Stimulated activated CD8-positive, alpha-beta memory T cell treated with anti-CD3 and anti-CD28 coated beads, Interleukin-4, amount 100 ng/mL, for 48 hours (primary cell): ENCODE measurements at regions not wholly inside any gene's neighbourhood (a gene's known extent, or its start where the extent isn't known, plus 50 kb on each side); places are given as distances from the start of the nearest gene placed in this dataset.
A peak's percentile ranks its signal among the peaks of the same experiment; 100 is the strongest.
"Not testable (repeated sequence)": the region's sequence is repeated elsewhere in the genome, so short reads cannot be mapped to it uniquely, and the experiment has no call there.

Experiments used
- DNase-seq: peaks from one replicate; pipeline ENCODE4 v3.0.0-alpha.2; 2020

DNA sequence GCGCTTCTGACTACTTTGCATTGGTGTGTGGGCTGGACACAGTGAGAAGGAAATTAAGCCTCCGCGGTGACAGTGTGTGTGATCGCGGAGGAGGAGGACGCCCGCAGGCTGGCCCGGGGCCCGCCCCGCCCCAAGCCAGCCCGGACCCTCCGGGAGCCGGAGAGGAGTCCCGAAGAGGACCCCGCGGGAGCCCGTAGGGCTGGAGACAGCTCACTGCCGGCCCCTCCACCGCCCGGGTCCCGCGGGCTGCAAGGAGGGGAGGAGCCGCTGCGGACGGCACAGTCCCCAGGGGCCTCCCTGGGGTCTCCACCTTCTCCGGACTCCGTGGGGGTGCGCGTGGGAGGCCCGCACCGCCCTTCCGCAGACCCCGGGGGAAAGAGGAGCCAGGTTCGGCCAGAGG lies 146.4 kb upstream of the ERCC6L2 start:
- no peak for DNase-seq

DNA sequence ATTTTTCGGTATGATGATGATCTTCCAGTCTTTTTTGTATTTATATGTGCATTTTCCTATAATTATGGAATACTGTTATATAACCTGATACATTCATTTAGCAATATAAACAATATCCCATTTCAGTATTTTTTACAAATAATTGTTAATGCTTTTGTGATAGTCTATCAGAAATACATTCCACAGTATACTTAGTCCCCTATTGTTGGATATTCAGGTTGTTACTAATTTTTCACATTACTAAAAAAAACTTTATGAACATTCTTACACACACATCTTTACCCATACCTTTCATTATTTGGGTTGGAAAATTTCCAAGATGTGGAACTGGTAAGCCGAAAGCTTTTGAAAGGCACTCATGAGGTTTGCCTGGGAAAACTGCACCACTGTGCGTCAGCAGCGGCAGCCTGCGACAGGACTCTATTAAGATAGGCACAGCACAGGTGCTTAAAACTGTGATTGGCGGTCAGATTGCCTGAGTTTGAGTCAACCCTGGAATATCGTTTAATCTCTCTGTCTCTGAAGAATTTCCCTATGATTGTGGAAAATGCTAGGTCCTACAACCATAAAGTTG lies 147.5 kb upstream of the ERCC6L2 start:
- no peak for DNase-seq

DNA sequence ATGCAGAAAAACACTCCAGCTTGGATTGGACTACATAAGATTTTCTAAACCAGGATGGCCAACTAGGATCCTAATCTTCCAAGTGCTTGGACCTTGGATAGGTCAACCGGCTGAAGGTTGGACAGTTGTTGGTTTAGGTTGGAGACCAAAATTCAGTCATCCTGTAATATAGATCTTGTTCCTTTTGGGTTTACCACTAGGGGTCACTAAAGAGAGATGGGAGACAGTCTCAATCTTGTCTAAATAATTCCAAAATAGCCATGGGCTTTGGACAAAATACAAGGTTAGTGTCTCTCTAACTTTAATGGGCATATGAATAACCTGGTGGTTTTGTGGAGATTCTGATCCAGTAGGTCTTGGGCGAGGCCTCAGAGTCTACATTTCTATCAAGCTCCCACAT lies 148.7 kb upstream of the ERCC6L2 start:
- no peak for DNase-seq

DNA sequence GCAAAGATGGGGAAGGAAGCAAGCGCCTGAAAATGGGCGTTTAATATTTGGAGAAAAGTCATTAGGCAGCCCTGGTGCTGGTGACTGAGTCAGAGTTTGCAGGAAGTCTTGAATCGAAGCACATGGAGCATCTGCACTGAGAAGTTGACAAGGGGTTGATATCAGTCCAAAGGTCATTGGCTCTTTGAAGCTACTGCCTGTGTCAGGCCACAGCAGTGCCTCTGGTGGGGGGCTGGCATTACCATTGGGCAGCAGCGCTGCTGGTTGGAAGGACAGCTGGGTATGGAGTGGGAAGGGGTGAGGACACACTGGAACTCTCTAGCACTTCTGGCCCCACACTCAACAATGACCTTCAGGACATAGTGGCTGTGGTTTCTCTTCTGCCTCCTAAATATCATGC lies 150.4 kb upstream of the ERCC6L2 start:
- peak; percentile 34 for DNase-seq

DNA sequence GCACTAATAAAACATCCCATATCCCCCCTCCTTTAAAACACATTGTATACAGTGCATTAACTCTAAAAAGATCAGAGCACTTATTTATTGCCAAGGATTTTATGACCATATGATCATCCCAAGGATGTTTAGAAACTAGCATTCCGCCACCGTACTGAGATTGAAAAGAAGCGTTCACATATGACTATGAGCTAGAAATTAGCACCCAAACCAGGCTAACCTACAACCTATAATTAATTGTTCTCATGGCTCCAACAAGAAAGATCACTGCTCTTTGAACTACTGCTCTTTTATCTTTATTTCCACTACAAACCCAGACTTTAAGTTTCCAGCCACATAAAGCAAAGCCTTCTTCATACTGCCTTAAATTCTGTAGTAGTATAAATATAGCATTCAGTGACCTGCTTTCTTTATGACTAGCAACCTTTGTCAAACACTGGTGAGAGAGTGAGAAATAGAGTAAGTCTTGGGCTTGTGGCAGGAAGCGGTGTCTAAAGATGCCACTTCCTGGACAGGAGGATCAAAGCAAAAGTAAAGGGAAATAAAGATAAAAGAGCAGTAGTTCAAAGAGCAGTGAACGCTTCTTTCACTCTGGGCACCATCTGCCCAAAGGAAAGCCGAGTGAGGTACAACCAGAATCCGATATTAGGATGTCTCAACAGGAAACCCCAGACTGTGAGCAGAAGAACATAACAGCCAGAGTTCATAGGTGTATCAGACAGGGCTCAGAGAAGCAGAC lies 151.1 kb upstream of the ERCC6L2 start:
- DNase-seq, result peak; percentile 70

DNA sequence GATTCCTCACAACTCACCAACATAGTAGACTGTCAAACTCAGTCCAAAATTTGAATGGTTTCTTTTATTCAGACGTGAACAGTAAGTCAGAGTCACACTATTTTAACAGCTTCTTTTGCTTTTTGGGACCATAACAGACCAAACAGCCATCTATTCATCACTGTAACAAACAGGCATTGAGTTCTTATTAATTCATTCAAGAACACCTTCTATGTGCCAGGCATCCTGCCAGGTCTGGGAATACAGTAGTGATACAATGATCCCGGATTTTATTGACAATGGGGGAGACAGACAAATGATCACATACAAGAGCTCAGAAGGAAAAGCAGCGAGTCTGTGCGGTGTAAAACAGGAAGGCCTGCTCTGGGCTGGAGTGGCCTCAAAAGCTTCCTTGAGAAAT lies 153.3 kb upstream of the ERCC6L2 start:
- DNase-seq, result no peak

DNA sequence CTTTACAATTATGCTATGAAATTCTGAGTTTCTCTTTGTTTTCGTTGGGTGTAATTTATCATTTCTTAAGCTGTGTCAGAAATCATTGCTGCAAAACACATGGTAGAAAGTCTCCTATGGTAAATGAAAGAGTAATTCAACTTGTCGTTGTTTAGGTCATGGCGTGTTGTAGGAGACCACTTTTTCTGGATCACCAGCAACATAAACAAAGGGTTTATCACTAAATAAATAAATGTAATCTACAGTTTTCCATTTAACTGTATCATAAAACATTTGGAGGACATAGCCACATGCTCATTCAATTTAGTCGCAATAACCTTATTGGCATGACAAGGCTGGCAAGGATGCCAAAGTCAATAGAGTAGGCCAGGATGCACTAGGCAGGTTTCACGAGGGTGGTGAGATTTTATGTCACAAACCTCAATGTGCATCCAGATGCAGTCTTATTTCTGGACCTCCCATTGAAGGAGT lies 154.4 kb upstream of the ERCC6L2 start:
- no peak for DNase-seq

DNA sequence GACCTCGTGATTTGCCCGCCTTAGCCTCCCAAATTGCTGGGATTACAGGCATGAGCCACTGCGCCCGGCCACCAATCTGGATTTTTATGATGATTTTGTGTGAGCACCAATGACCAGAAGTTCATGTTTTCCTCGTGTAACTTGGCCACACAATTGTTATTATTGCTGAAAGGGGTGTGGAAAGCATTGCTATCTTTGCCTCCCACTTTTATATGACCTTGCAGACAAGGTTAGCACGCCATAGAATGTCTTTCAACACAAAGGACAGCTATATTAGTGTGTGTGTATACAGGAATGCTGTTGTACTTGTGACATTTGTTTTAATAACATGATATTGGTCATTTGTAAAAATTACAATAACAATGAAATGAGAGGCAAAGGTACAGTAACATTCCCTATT lies 155.0 kb upstream of the ERCC6L2 start:
- no peak for DNase-seq

DNA sequence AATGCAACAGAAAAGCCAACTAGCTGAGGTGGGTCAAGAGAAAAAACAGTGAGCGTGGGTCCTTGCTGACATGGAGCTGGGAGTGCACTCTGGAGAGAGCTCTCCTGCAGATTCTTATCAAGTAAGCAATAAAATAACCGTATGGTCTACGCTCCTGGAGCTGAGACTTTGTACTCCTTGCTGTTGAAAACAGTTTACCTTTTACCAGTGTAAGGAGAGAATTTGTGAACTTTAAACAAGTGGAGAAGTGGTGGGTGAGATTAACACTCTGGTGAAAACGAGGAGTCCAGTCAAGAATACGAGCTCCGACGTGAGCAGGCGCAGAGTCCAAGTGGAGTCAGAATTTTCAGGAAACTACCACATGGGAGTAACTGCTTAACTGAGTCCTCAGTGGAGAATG lies 156.1 kb upstream of the ERCC6L2 start:
- DNase-seq, result no peak

DNA sequence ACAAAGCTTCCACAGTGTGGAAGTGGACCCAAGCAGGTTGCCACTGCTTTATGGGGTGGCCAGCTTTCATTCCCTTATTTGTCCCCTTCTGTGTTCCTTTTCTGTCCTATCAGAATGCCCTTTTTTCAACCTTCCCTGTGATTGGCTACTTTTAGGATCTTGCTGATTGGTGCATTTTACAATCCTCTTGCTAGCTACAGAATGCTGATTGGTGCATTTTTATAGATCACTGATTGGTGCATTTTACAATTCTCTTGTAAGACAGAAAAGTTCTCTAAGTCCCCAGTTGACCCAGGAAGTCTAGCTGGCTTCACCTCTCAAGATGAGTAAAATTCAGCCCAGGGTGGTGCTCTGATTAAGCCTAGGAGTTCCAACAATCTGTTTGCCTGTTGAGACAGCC lies 157.2 kb upstream of the ERCC6L2 start:
- DNase-seq, result no peak

DNA sequence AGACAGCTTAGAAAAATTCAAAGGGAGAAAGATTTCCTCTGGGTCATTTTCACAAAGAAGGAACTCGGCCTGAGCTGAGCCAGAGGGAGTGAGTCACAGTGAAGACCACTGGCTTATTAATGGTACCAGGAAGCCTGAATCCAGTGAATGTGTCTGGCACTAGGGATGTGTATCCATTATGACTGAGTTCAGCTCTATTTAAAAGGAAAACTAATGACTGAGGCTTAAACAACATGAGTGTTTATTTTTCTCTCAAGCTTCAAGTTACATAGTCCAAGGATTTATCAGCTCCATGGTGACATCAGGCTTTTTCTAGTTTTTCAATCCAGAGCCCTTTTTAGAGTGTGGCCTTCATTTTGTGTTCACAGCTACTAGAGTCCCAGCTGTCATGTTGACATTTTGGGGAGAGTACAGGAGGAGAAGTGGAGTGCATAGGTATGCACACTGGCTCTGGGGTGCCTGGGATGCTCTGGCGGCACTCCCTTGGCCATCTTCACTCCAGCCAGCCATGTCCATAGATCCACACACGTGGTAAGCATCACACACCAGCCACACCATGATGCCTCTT lies 159.5 kb upstream of the ERCC6L2 start:
- no peak for DNase-seq

DNA sequence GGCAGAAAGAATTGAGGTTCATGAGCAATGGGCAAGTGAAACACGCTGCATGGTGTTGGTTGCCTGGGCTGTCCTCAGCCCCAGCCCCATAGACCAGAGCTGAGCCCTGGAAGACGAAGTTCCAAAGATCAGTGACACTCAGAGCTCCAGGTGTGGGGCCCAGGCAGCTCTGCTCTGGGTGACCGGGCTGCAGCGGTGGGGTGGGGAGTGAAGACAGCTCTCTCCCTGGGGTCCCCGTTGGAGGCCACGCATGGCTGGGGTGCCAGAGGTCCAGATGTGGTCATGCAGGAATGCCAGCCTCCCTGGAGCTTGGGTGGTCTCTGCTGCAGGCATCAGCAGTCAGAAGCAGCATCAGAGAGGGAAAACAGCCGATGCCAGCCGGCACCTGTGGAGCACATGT lies 165.0 kb upstream of the ERCC6L2 start:
- DNase-seq, result no peak

DNA sequence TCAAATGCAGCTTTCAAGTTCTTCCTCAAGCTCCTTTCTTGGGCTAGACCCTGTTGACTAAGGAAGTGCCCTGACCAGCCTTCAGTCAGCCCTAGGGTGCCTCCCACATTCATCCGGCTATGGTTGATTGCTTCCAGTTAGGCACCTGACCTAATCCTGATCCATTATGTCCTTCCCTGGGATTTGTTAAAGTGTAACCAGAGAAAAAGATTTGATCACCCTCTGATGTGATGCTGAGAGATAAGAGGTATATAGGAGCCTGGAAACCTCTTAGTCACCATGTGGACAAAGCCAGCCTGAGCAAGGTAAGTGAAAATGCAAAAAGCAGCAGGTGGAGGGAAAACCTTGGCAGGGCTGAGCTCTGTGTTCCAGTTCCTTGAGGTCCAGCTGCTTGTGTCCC lies 178.8 kb upstream of the ERCC6L2 start:
- no peak for DNase-seq

DNA sequence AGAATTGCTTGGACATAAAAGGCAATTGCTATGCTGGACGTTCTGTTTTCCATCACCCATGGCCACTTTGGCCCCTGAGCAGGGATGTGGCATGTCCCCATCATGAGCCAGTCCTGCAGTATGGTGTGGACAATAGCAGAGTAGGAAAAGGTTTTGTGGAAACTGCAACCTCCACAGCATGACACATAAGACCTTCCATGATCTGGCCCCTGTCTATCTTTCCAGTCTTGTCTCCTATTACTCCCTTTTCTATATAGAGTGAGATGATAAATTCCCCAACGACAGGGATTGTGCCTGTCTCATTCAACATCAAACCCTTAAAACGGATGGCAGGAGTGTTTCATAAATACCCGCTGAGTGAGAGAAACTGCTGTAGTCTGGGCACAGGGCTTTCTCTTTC lies 174.7 kb upstream of the PTCH1 start:
- no peak for DNase-seq

DNA sequence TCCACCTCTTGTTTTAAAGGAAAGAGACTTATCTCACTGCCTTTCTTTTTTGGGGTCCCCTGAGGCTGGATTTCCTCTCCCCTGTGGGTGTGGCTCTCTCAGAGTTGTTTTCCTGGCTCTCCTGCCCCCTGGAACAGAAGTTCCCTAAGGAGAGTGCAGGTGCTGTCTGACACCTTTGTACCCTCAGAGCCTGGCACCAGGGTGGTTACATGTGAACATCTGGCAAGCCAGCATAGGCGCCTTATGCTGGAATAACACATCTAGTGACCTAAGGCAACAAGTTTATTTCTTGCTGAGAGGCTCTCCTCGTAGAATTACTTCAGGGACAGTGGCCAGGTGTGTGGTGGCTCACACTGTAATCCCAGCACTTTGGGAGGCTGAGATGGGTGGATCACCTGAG lies 172.9 kb upstream of the PTCH1 start:
- no peak for DNase-seq

DNA sequence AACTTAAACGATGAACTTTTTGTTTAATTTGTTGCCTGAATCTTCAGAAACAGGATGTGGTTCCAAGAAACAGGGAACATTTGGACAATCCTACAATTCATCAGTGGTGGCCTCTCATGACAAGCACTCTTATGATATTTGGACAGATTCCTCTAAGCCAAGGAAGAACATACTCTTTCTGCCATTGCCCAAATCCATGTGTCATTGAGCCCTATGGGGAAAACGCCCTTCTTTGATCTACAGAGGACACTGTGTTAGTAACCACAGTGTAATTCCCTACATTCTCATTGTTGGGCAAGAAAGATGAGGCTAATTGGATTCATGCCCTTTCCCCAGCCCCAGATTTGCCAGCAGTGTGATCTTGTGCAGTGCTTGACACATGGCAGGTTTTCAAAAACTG lies 167.7 kb upstream of the PTCH1 start:
- no peak for DNase-seq

DNA sequence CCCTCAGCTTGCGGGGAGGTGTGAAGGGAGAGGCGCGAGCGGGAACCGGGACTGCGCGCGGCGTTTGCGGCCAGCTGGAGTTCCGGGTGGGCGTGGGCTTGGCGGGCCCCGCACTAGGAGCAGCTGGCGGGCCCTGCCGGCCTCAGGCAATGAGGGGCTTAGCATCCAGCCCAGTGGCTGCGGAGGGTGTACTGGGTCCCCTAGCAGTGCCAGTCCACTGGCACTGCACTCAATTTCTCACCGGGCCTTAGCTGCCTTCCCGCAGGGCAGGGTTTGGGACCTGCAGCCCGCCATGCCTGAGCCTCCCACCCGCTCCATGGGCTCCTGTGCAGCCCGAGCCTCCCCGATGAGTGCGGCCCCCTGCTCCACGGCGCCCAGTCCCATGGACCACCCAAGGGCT lies 163.5 kb upstream of the PTCH1 start:
- not testable (repeated sequence) for DNase-seq

DNA sequence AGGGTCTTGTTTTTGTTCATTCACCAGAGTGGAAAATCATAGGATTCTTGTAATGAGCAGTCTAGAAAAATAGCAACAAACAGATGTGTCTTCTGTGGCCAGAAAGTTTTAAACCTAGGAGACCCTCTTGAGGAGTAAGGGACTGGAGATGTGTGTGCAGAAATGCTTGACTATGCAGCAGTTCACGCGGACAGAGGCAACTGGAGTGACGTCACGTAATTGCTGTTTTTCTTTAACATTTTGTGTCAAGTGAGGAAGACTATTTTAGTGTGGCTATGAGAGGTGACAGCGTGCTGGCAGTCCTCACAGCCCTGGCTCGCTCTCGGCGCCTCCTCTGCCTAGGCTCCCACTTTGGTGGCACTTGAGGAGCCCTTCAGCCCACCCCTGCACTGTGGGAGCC lies 163.1 kb upstream of the PTCH1 start:
- DNase-seq, result no peak

DNA sequence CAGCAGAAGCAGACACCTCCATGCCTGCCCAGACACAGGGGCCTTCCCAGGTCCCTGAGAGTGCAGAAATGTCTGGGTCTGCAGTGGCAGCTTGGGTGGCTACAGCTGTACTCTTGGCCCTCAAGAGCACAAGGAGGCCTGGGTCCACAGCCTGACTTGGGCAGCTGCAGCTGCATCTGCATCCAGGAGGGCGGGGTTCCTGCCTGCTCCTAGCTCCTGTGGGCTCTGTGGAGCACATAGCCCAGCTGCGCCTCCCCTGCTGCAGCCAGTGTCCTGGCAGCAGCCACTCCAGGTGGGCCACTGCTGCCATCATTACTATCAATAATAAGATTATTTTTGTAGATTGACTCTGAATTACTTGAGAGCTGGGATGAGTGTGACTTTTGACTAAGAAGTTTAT lies 162.0 kb upstream of the PTCH1 start:
- DNase-seq, result no peak

DNA sequence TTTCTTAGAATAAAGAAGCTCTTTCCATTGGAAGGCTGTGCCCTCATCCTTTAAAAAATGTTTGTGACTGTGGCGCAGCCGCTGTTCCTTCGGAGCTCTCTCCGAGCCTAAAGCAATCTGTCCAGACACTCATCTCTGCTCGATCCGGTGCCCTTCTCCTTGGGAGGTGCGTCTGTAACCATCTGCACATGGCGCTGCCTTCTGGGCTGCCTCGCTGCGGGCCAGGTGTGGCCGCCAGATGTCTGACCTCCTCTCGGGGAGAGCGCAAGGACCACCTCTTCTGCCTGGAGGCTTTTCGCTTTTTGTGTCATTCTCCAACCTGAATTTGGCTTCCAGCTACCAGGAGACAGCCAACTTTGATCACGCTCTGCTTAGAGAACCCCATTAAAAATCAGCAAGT lies 153.4 kb upstream of the PTCH1 start:
- DNase-seq, result no peak

DNA sequence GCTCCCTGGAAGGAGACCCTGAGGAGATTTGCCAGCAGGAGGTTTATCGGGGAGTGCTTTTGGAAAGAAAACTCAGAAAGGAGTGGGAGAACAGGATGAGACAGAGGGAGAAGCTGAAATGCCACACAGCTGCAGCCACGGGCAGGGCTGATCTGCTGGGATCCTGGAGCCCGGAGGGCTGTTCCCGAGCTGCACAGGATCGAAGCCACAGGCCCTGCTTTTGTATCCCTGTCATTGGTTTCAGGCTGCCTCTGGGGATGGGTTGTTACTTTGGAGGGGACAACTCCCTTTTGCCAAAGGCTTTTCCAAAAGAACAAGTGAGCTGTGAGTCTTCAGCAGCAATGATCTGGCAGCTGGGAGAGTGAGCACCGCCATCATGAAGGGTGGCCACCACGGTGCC lies 152.5 kb upstream of the PTCH1 start:
- no peak for DNase-seq

DNA sequence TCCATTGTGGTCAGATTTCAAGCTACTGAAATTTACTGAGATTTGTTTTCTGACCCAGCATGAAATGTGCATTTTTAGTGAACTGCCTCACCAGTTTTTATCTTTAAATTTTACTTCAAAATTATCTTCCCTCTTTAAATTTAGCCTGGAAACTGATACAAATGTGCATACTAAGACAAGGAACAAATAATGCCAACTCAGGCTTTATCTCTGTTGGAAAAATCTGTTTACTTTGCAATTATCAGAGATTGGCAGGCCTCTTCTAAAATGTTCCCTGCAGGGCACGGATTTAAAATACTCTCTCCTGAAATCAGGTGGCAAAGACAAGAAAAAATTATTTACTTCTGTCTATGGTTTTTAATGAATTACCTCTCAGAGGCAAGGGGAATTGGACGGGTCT lies 151.0 kb upstream of the PTCH1 start:
- no peak for DNase-seq

DNA sequence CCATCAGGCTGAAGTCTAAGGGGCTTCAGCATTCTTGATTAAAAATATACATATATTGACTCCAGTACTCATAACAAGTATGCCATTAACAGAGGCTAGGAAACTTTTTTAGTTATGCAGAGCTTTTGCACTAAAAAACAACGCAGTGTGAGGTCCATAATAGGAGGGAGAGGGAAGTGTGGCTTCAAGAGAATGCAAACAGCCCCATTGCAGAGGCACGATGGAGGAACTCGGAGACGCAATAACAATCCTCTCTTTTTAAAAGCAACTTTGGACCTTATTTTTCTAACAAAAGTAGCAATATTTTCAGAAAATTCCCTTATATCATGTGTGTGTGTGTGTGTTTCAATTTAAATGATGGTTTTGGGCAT lies 150.0 kb upstream of the PTCH1 start:
- no peak for DNase-seq

DNA sequence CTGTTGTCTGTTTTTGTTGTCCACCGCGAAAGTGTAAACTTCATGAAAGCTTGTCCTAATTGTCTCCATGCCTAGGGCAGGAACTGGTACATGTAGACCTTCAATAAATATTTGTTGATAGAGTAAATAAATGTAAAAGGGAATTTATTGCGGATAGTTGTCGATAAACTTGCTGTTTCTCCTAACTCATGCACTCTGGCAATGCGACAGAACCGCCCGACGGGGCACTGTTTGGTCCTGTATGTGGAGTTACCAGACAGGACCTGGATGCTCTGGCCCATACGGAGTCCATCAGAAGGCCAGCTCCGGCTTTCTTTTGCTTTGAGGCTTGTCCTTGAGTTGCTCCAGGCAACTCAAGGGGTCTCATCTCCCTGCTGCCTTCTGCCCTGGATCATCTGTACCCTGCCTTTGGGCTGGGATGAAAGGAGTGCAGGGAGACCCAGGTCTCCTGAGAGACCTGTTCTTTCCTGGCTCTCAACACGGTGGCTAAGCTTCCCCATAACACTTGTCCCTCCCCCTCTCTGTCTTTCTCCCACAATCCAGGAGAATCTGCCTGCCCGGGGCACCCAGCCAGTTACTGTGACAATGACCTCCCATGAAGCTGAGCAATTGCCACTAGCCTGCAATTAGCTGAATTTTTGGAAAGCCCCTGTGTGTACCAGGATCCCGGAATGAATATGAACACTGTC lies 149.5 kb upstream of the PTCH1 start:
- no peak for DNase-seq
